Fibroblast of lung (primary cell): ENCODE measurements at regions not wholly inside any gene's neighbourhood (a gene's known extent, or its start where the extent isn't known, plus 50 kb on each side); places are given as distances from the start of the nearest gene placed in this dataset.
A peak's percentile ranks its signal among the peaks of the same experiment; 100 is the strongest.
"Not testable (repeated sequence)": the region's sequence is repeated elsewhere in the genome, so short reads cannot be mapped to it uniquely, and the experiment has no call there.

Experiments
- DNase-seq, 2 donors: peaks; one replicate each; pipeline versions ENCODE4 v3.0.0 to v3.0.0-alpha.2; 2010; ENCODE audit warnings: low read depth in 2 of 2
- H2AFZ ChIP-seq: 2 replicates; pipeline ENCODE4 v1.5.1; 2012; ENCODE audit warnings: low read length, control low read depth, inconsistent platforms
- H3K27ac ChIP-seq: 2 replicates; pipeline ENCODE4 v1.5.1; 2011; ENCODE audit warnings: low read length, control low read depth; ENCODE audit not compliant: insufficient read depth
- H3K27me3 ChIP-seq: 2 replicates; pipeline ENCODE4 v1.5.1; 2011; ENCODE audit warnings: mild to moderate bottlenecking, low read length; ENCODE audit not compliant: control insufficient read depth, insufficient read depth
- H3K36me3 ChIP-seq: 2 replicates; pipeline ENCODE4 v1.5.1; 2011; ENCODE audit warnings: low read length; ENCODE audit not compliant: control insufficient read depth, insufficient read depth
- H3K4me1 ChIP-seq: 2 replicates; pipeline ENCODE4 v1.5.1; 2011; ENCODE audit warnings: low read length; ENCODE audit not compliant: control insufficient read depth, insufficient read depth; ENCODE audit errors: extremely low read depth
- H3K4me2 ChIP-seq: 2 replicates; pipeline ENCODE4 v1.5.1; 2011; ENCODE audit warnings: low read length, control low read depth; ENCODE audit not compliant: insufficient read depth; ENCODE audit errors: extremely low read depth
- H3K4me3 ChIP-seq, 4 experiments: fragments of 200-600 bp in 1 of 4; sonication (generic) in 1 of 4; replicated peaks in 1 of 4; 2 replicates each; pipeline ENCODE4 v1.5.1; 2011 to 2016; ENCODE audit warnings: low read length in 4 of 4, low read depth in 3 of 4, mild to moderate bottlenecking in 3 of 4, control low read depth in 2 of 4, inconsistent platforms in 1 of 4, mixed read lengths in 1 of 4; ENCODE audit not compliant: insufficient read depth in 1 of 4; ENCODE audit errors: control extremely low read depth in 1 of 4
- H3K79me2 ChIP-seq: 2 replicates; pipeline ENCODE4 v1.5.1; 2012; ENCODE audit warnings: mild to moderate bottlenecking, low read length, inconsistent platforms; ENCODE audit not compliant: control insufficient read depth, insufficient read depth
- H3K9ac ChIP-seq: 2 replicates; pipeline ENCODE4 v1.5.1; 2011; ENCODE audit warnings: mild to moderate bottlenecking, low read length, control low read depth; ENCODE audit not compliant: insufficient read depth
- H3K9me3 ChIP-seq: 2 replicates; pipeline ENCODE4 v1.5.1; 2012; ENCODE audit warnings: low read depth, low read length; ENCODE audit not compliant: control insufficient read depth, insufficient read depth
- H4K20me1 ChIP-seq: 2 replicates; pipeline ENCODE4 v1.5.1; 2011; ENCODE audit warnings: low read length; ENCODE audit not compliant: control insufficient read depth, insufficient read depth; ENCODE audit errors: extremely low read depth
- CTCF ChIP-seq, 2 donors: IDR thresholded peaks in 1 of 2; conservative IDR thresholded peaks in 1 of 2; 1 replicate in 1 of 2; 2 replicates in 1 of 2; pipeline ENCODE4 v1.5.1; 2011 to 2012; ENCODE audit warnings: low read length in 2 of 2, control low read depth in 1 of 2, inconsistent platforms in 1 of 2, low read depth in 1 of 2, mild to moderate bottlenecking in 1 of 2
- EZH2 ChIP-seq: IDR thresholded peaks from 2 replicates; pipeline ENCODE4 v1.5.1; 2012; ENCODE audit warnings: low read length, control low read depth, mild to moderate bottlenecking; ENCODE audit errors: missing control alignments

DNA sequence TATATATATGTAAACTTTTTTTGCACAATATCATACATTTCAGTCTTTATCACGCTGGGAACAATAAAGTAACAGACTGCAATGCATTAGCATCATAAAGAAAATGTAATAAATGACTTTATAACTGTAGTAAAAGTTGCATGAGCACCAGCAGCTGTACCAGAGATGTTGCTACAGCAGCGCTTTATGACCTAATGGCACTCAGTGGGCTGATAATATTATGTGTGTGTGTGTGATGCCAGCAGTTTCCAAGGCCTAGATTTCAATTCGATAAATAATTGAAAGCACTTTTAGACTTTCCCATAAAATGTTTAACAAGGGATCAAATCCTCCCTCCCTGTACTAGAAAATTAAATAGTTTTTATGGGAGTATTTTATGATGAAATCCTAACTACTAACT, 367.6 kb upstream of the AGA start:
- H3K79me2 ChIP-seq, result no peaks in the 10 kb centered on the region
- H3K4me1 ChIP-seq, result no peaks in the 10 kb centered on the region
- H3K4me2 ChIP-seq, result no peak overlapping the region
- no peaks in the 10 kb centered on the region for H3K36me3 ChIP-seq
- H4K20me1 ChIP-seq, result no peaks in the 10 kb centered on the region
- DNase-seq, result no peak
- no peak overlapping the region for H3K27ac ChIP-seq
- no peaks in the 10 kb centered on the region for H3K9me3 ChIP-seq
- H3K27me3 ChIP-seq, result no peaks in the 10 kb centered on the region
- no peak overlapping the region for H3K9ac ChIP-seq
- no peak overlapping the region for H3K4me3 ChIP-seq
- no peak overlapping the region for H2AFZ ChIP-seq
- TF ChIP-seq EZH2, result no peak

GRCh38 chr4:177810220-177810619, 368.0 kb upstream of the AGA start:
- TF ChIP-seq CTCF (conservative IDR thresholded peaks at IDR 0.05 in 1 of 2, IDR thresholded peaks at IDR 0.05 in 1 of 2; ENCODE audit: low read depth in 1 of 2, low read length in 2 of 2) (no peak), EZH2 (no peak)
- H3K4me2 ChIP-seq, result no peak overlapping the region
- no peak overlapping the region for H3K9ac ChIP-seq
- H2AFZ ChIP-seq, result no peak overlapping the region
- H3K27me3 ChIP-seq, result no peaks in the 10 kb centered on the region
- no peaks in the 10 kb centered on the region for H3K9me3 ChIP-seq
- no peaks in the 10 kb centered on the region for H3K4me1 ChIP-seq
- no peaks in the 10 kb centered on the region for H3K79me2 ChIP-seq
- no peak for DNase-seq
- no peak overlapping the region for H3K4me3 ChIP-seq
- no peaks in the 10 kb centered on the region for H3K36me3 ChIP-seq
- no peak overlapping the region for H3K27ac ChIP-seq
- no peaks in the 10 kb centered on the region for H4K20me1 ChIP-seq

GRCh38 chr4:177818392-177818791, 376.2 kb upstream of the AGA start:
- not testable (repeated sequence) for H3K4me3 ChIP-seq, H2AFZ ChIP-seq, H3K4me2 ChIP-seq, H3K4me1 ChIP-seq, H3K79me2 ChIP-seq, H3K27me3 ChIP-seq, H3K36me3 ChIP-seq, H4K20me1 ChIP-seq, H3K9me3 ChIP-seq, H3K27ac ChIP-seq, H3K9ac ChIP-seq
- DNase-seq, result peak; percentile 6 to 33

- TF ChIP-seq EZH2 (no peak), CTCF (conservative IDR thresholded peaks at IDR 0.05 in 1 of 2, IDR thresholded peaks at IDR 0.05 in 1 of 2; ENCODE audit: low read depth in 1 of 2, low read length in 2 of 2) (no peak)
- H3K4me2 ChIP-seq, result no peak overlapping the region
- no peak overlapping the region for H3K4me3 ChIP-seq
- no peaks in the 10 kb centered on the region for H3K4me1 ChIP-seq
- DNase-seq, result no peak
- H3K27ac ChIP-seq, result no peak overlapping the region
- H3K79me2 ChIP-seq, result no peaks in the 10 kb centered on the region
- H3K9ac ChIP-seq, result no peak overlapping the region
- no peaks in the 10 kb centered on the region for H4K20me1 ChIP-seq
- no peaks in the 10 kb centered on the region for H3K9me3 ChIP-seq
- no peak overlapping the region for H2AFZ ChIP-seq
- H3K36me3 ChIP-seq, result no peaks in the 10 kb centered on the region
- H3K27me3 ChIP-seq, result no peaks in the 10 kb centered on the region
Measured at GRCh38 chr4:177826973-177827372, 384.7 kb upstream of the AGA start.
